Activated naive CD8-positive, alpha-beta T cell treated with anti-CD3 and anti-CD28 coated beads, Interleukin-2, amount 10 ng/mL, durations not matched to agents 7 days and 5 days (primary cell): ENCODE measurements at regions not wholly inside any gene's neighbourhood (a gene's known extent, or its start where the extent isn't known, plus 50 kb on each side); places are given as distances from the start of the nearest gene placed in this dataset.
"Not testable (repeated sequence)": the region's sequence is repeated elsewhere in the genome, so short reads cannot be mapped to it uniquely, and the experiment has no call there.

Source experiments
- ATAC-seq: fragments of 150-1000 bp; cut with Tn5 transposase; one replicate; pipeline ENCODE4 v1.10.0; 2021; ENCODE audit warnings: low read depth, moderate library complexity
- POLR2A ChIA-PET: fragments of 350-600 bp; sonication (Branson Sonifier 250); formaldehyde crosslinking; loops from one replicate; lab custom pipeline; 2021; ENCODE audit warnings: antibody characterized with exemption; lab: Charles Lee
- DNase-seq: peaks from one replicate; pipeline ENCODE4 v3.0.0; 2021
- H3K27ac Mint-ChIP-seq: one replicate; pipeline ENCODE4 v1.8.0; 2022; ENCODE audit warnings: mild to moderate bottlenecking, mixed read lengths
- H3K27me3 Mint-ChIP-seq: one replicate; pipeline ENCODE4 v1.8.0; 2022; ENCODE audit warnings: mild to moderate bottlenecking, moderate library complexity, mixed read lengths
- H3K36me3 Mint-ChIP-seq: one replicate; pipeline ENCODE4 v1.8.0; 2021; ENCODE audit warnings: mild to moderate bottlenecking, mixed read lengths
- H3K4me1 Mint-ChIP-seq: one replicate; pipeline ENCODE4 v1.8.0; 2021; ENCODE audit warnings: mixed read lengths
- H3K4me3 Mint-ChIP-seq: one replicate; pipeline ENCODE4 v1.8.0; 2022; ENCODE audit warnings: mild to moderate bottlenecking, moderate library complexity, mixed read lengths
- H3K9me3 Mint-ChIP-seq: one replicate; pipeline ENCODE4 v1.8.0; 2021; ENCODE audit warnings: mixed read lengths

DNA sequence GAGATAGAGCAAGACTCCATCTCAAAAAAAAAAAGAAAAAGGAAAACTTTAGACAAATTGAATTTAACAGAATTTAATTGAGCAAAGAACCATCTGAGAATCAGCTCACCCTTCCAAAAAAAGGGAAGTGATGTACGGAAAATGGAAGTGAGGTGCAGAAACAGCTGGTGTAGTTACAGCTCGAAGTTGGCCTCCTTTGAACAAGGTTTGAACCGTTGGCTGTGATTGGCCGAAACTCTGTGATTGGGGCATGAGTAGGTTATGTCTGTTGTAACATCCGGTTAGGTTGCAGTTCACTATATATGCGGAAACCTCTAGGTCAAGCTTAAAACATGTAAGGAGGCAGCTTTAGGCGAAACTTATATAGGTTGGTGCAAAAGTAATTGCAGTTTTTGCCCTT, 97.9 kb upstream of the KIF26B start:
- Mint-ChIP-seq H3K36me3 (peaks cover 1% of the 10 kb centered on the region), H3K27me3 (peaks cover 1% of the 10 kb centered on the region), H3K27ac (no peak overlapping the region), H3K4me3 (no peak overlapping the region), H3K9me3 (no peaks in the 10 kb centered on the region), H3K4me1 (peaks cover 14% of the 10 kb centered on the region)
- POLR2A ChIA-PET = no interaction called here
- DNase-seq (no peak), ATAC-seq (no peak)

DNA sequence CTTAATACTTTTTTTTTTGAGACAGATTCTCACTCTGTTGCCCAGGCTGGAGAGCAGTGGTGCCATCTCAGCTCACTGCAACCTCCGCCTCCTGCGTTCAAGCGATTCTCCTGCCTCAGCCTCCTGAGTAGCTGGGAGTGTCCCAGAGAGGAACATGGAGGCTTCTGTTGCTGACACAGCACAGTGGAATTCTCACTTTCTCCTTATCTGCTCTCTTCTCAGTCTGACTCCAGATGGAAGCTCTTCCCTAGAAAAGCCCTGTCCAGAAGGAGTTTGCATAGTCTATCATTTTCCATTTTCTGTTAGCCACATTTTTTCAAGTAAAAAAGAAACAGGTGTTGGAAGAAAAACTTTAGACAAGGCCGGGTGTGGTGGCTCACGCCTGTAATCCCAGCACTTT, 98.5 kb upstream of the KIF26B start:
- H3K4me3 Mint-ChIP-seq, H3K27ac Mint-ChIP-seq, POLR2A ChIA-PET, H3K27me3 Mint-ChIP-seq, ATAC-seq, H3K36me3 Mint-ChIP-seq, DNase-seq, H3K9me3 Mint-ChIP-seq: not testable (repeated sequence)
- peaks cover 20% of the 10 kb centered on the region for H3K4me1 Mint-ChIP-seq

DNA sequence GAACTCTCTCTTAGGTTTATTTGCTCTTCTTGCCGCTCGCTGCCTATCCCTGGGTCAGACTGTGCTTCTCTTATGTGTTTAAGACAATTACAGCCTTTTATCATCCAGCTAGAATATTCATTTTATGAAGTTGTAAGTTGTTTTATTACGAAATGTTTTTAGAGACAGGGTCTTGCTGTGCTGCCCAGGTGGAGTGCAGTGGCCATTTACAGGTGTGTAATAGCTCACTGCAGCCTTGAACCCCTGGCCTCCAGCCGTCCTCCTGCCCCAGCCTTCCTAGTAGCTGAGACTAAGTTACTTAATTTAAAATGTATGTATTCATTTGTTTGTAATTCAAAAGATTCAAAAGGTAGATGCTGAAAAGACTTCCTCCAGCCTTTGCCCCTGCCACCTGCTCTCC, 99.0 kb upstream of the KIF26B start:
- Mint-ChIP-seq H3K4me1 (peaks cover 22% of the 10 kb centered on the region), H3K9me3 (no peaks in the 10 kb centered on the region), H3K27me3 (peaks cover 2% of the 10 kb centered on the region), H3K4me3 (no peak overlapping the region), H3K36me3 (peaks cover 3% of the 10 kb centered on the region), H3K27ac (no peak overlapping the region)
- ATAC-seq (no peak), DNase-seq (no peak)
- POLR2A ChIA-PET = no interaction called here

DNA sequence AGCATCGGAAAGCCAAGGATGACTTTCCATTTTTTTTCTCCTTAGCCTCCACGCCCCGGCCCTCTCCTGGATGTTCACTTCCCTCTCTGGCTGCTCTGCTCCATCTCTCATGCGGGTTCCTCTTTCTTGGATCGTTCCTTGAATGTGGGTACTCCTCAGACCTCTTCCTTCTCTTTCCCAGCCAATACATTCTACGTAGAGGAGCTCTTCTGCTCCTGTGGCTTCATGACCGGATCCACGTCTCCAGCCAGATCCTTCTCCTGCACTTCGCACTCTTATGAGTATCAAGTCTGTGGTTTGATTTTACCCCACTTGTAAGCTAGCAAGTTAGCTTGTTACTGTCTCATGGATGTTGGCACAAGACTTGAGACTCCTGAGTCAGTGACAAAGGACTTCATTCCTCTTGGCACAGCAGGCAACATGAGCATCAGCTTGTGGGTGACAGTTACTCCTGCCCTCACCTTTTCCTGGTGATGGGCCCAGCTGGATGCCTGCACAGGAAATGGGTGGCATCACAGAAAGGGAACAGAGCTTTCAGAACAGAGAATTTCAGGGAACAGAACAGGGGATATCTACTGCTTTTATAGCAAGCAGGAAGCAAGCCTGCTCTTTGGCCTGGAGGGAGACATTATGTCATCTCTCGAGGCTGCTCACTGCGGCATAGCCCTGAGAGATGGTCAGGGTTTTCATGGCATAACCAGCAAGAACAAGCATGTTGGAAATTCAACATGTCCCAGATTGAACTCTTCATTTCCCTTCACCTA, 100.1 kb upstream of the KIF26B start:
- H3K36me3 Mint-ChIP-seq = peaks cover 3% of the 10 kb centered on the region
- POLR2A ChIA-PET = no interaction called here
- peaks cover 22% of the 10 kb centered on the region for H3K4me1 Mint-ChIP-seq
- no peak overlapping the region for H3K4me3 Mint-ChIP-seq
- H3K9me3 Mint-ChIP-seq = no peaks in the 10 kb centered on the region
- H3K27ac Mint-ChIP-seq = no peak overlapping the region
- peaks cover 2% of the 10 kb centered on the region for H3K27me3 Mint-ChIP-seq
- no peak for DNase-seq
- ATAC-seq = no peak

DNA sequence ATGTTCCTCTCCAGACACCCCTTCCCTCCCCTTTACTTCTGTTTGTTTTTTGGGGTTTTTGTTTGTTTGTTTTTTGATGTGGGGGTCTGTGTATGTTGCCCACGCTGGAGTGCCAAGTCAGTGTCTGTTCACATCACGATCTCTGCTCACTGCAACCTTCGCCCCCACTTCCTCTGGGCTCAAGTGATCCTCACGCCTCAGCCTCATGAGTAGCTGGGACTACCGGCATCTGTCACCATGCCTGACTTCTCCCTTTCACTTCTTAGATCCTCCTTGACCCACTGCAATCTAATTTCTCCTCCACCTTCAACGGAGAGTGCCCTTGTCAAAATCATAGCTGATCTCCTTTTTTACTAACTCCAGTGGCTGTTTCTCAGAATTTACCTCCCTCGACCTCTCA, 100.7 kb upstream of the KIF26B start:
- H3K4me1 Mint-ChIP-seq = peaks cover 22% of the 10 kb centered on the region
- peaks cover 3% of the 10 kb centered on the region for H3K36me3 Mint-ChIP-seq
- POLR2A ChIA-PET = no interaction called here
- DNase-seq = no peak
- no peaks in the 10 kb centered on the region for H3K9me3 Mint-ChIP-seq
- no peak overlapping the region for H3K27ac Mint-ChIP-seq
- no peak overlapping the region for H3K4me3 Mint-ChIP-seq
- H3K27me3 Mint-ChIP-seq = peaks cover 2% of the 10 kb centered on the region
- no peak for ATAC-seq

DNA sequence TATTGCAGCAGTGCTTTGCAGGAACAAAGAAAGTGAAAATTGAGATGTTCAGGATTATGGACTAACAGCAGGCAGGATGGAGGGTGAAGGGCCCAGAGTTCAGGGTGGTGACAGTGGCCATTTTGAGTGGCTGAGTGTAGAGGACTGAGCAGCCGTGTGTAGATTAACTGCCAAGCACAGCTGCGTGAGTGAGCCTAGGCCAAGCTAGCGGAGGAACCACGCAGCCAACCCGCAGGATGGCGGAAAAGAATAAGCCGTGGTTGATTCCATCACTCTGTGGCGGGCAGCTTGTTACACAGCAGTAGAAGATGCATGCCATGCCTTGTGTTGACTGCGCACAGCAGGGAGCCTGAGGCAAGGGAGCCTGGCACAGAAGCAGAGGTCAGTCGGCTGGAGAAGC, 102.5 kb upstream of the KIF26B start:
- ATAC-seq (no peak), DNase-seq (no peak)
- Mint-ChIP-seq H3K27me3 (peaks cover 2% of the 10 kb centered on the region), H3K4me1 (peaks cover 22% of the 10 kb centered on the region), H3K36me3 (peaks cover 3% of the 10 kb centered on the region), H3K4me3 (peak overlapping the region; percentile 70), H3K27ac (no peak overlapping the region), H3K9me3 (no peaks in the 10 kb centered on the region)
- POLR2A ChIA-PET = interaction anchor here (1.8 kb wide), 1 partner anchor 188 kb away, joined by 7 read pairs; the partner anchor contains the start of gene HNRNPU

DNA sequence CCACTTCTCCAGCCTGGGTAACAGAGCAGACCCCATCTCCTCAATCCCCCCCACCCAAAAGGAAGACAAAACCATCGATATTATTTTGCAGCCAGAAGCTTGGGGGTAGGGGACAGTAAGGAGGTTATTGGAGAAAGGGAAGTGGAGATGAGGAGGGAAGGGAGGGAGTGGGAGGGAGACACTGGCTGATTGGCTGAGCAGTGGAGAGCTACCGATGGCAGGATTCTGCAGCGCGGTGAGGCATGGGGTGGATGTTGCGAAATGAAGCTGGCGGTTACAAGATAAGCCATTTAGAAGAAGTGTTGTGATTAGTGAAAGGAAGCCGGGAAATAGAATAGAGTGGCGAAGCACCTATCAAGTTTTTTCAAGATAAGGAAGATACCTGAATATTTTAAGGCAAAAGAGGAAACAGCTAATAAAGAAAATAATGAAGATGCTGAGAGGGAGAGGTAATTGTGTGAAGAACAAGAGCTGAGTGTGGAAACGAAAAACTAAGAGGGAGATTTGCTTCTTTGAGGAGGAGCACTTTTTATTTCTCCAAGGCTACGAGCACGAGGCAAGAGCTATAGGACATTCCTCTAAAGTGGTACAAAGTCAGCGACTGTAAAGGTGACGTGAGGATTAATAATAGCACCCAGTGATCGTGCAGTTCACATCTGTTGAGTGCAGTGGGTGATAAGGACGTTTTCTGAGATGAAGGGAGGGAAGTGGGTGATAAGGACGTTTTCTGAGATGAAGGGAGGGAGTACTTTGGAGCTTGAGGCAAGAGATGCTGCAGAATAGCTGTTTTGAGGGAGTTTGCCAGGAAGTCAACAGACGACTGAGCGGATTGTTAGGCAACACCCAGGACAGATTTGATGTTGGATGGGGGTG, 103.2 kb upstream of the KIF26B start:
- H3K27me3 Mint-ChIP-seq = peaks cover 2% of the 10 kb centered on the region
- POLR2A ChIA-PET = interaction anchor here (0.6 to 1.8 kb wide), 2 partner anchors 187 to 204 kb away, joined by 3 to 7 read pairs; partner anchors contain the start of gene HNRNPU
- no peaks in the 10 kb centered on the region for H3K9me3 Mint-ChIP-seq
- H3K4me1 Mint-ChIP-seq = peaks cover 22% of the 10 kb centered on the region
- ATAC-seq (peak; percentile 75), DNase-seq (no peak)
- H3K27ac Mint-ChIP-seq = peak overlapping the region; percentile 58
- peak overlapping the region; percentile 70 for H3K4me3 Mint-ChIP-seq
- H3K36me3 Mint-ChIP-seq = peaks cover 3% of the 10 kb centered on the region

DNA sequence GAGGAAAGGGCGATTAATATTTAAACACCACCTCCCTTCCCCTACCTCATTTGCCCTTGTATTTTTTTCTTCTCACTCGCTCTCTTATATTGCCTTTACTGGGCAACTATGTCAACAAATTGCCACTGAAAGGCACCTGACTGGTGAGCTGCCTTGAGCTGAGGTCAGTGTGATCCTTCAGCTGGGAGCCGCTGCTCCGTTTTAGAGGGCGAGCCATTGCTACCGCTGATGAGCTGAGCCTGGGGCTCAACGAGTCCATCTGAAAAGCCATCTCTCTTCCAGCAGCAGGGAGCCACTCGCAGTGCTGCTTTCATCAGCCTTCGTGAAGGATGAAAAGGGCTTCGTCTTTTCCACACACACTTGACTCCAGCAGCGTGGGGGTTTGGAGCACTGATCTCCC, 108.0 kb upstream of the KIF26B start:
- POLR2A ChIA-PET = no interaction called here
- Mint-ChIP-seq H3K27me3 (no peaks in the 10 kb centered on the region), H3K9me3 (no peaks in the 10 kb centered on the region), H3K4me3 (no peak overlapping the region), H3K4me1 (peaks cover 10% of the 10 kb centered on the region), H3K36me3 (peaks cover under 1% of the 10 kb centered on the region), H3K27ac (no peak overlapping the region)
- no peak for ATAC-seq
- DNase-seq = no peak

DNA sequence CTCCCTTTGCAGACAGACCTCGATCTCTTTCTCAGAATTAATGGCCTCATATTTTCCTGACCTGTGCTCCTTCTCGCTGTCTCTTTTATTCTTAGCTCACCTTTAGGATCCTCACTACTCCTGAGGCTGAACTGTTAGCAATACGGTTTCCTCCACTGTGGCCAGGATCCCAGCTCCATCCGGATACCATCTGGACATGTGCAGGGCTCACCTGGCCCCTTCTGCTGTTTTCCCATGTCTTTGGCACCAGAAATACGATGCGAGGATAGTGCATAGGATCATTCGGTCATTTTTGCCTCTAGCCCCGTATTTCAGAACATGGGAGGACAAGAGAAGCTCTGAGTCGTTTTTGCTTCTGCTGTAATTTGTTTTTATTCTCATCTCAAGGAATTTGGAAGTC, 108.5 kb upstream of the KIF26B start:
- ATAC-seq (no peak), DNase-seq (no peak)
- Mint-ChIP-seq H3K4me1 (peaks cover 6% of the 10 kb centered on the region), H3K4me3 (no peak overlapping the region), H3K9me3 (no peaks in the 10 kb centered on the region), H3K36me3 (no peaks in the 10 kb centered on the region), H3K27me3 (no peaks in the 10 kb centered on the region), H3K27ac (no peak overlapping the region)
- POLR2A ChIA-PET = no interaction called here

DNA sequence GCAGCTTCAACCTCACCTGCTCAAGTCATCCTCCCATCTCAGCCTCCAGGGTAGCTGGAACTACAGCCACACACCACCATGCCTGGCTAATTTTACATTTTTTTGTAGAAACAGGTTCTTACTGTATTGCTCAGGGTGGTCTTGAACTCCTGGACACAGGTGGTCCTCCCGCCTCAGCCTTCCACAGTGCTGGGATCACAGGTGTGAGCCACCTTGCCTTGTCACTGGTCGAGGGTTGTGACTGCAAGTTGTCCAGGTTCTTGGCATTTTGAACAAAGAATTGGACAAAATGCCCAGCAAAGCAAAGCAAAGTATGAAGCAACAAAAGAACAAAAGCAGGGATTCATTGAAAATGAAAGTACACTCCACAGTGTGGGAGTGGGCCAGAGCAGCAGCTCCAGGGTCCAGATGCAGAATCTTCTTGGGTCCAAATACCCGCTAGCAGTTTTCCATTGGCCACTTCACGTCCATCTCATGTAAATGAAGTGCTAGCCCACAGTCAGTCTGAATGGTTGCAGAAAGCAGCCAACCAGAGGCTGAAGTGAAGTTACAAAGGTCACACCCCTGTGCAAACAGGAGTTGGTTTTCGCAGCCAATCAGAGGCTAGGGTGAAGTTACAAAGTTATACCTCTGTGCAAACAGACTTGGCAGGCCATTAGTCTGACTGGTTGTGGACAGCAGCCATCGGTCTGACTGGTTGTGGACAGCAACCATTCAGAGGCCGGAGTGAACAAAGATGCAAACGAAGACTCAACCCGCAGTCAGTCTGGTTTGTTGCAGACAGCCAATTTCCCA, 109.5 kb upstream of the KIF26B start:
- POLR2A ChIA-PET = no interaction called here
- H3K9me3 Mint-ChIP-seq = no peaks in the 10 kb centered on the region
- no peak overlapping the region for H3K27ac Mint-ChIP-seq
- H3K36me3 Mint-ChIP-seq = no peaks in the 10 kb centered on the region
- ATAC-seq (no peak), DNase-seq (no peak)
- H3K4me1 Mint-ChIP-seq = peaks cover 3% of the 10 kb centered on the region
- H3K4me3 Mint-ChIP-seq = no peak overlapping the region
- no peaks in the 10 kb centered on the region for H3K27me3 Mint-ChIP-seq

DNA sequence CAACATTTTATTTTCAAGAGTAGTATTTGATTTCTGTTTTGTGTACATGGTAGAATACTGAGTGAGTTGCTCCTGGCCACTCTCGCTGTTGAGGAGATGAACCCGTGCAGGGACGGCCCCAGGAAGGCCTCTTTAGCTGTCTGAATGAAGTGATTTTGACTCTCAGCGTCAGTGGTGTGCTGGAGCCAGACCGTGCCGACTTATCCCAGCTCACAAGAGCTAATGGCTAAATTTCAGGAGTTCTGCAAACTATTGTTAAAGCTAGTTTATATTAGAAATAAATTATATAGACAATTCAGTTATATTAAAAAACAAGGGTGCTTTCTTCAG, 111.2 kb upstream of the KIF26B start:
- no peaks in the 10 kb centered on the region for H3K9me3 Mint-ChIP-seq
- POLR2A ChIA-PET = no interaction called here

DNA sequence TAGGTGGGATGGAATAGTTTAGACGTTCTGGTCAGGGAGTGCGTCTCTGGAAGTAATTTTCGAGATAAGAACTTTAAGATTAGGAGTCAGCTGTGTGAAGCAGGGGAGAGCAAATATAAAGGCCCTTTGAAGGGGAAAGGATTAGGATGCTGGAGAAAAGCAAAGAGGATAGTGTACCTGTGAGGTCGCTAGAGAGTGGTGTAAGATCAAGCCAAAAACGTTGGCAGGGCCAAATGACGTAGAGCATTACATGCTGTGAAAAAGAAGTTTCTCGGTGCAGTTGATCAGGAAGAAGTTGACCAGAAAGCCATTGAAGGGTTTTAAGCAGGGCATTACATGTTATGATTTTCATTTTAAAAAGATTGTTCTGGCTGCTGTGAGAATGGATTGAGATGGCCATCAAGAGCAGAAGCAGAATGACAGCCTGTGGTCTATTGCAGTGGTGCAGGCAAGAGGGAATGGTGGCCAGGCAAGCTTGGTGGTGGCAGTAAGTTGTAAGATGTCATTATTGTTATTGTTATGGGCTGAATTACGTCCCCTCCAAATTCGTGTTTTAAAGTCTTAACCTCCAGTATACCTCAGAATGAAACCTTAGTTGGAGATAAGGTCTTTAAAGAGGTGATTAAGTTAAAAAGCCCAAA, 113.6 kb upstream of the KIF26B start:
- H3K9me3 Mint-ChIP-seq = no peaks in the 10 kb centered on the region
- ATAC-seq = no peak
- no peak for DNase-seq
- no peak overlapping the region for H3K27ac Mint-ChIP-seq
- peaks cover 3% of the 10 kb centered on the region for H3K4me1 Mint-ChIP-seq
- H3K4me3 Mint-ChIP-seq = no peak overlapping the region
- no peaks in the 10 kb centered on the region for H3K36me3 Mint-ChIP-seq
- no peaks in the 10 kb centered on the region for H3K27me3 Mint-ChIP-seq
- POLR2A ChIA-PET = interaction anchor here (0.5 to 1.2 kb wide), 3 partner anchors 27 to 87 kb away, joined by 3 to 4 read pairs (median 4); no protein-coding TSS in a partner anchor

More for the DNA sequence above, 111.2 kb upstream of the KIF26B start:
- no peak for DNase-seq
- Mint-ChIP-seq H3K4me1 (peaks cover 3% of the 10 kb centered on the region), H3K36me3 (no peaks in the 10 kb centered on the region), H3K4me3 (no peak overlapping the region), H3K27ac (no peak overlapping the region), H3K27me3 (no peaks in the 10 kb centered on the region)
- no peak for ATAC-seq

DNA sequence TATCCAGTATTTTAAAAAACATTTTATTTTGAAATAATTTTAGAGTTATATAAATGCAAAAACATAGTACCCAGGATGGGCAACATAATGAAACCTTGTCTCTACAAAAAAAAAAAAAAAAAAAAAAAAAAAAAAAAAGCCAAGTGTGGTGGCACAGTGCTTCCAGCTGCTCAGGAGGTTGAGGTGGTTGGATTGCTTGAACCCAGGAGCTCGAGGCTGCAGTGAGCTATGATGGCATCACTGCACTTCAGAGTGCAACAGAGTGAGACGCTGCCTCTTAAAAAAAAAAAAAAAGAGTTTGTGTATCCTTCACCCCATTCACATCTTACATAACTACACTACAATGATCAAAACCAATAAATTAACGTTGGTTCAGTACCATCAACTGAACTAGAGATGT, 115.6 kb upstream of the KIF26B start:
- no peak overlapping the region for H3K4me3 Mint-ChIP-seq
- no peaks in the 10 kb centered on the region for H3K27me3 Mint-ChIP-seq
- no peak for DNase-seq

More for the DNA sequence above, 115.6 kb upstream of the KIF26B start:
- POLR2A ChIA-PET = no interaction called here
- peaks cover 3% of the 10 kb centered on the region for H3K4me1 Mint-ChIP-seq
- no peak overlapping the region for H3K27ac Mint-ChIP-seq
- no peak for ATAC-seq
- no peaks in the 10 kb centered on the region for H3K36me3 Mint-ChIP-seq
- no peaks in the 10 kb centered on the region for H3K9me3 Mint-ChIP-seq
